ENCODE measurements at regions not wholly inside any gene's neighbourhood (a gene's known extent, or its start where the extent isn't known, plus 50 kb on each side); places are given as distances from the start of the nearest gene placed in this dataset.
"Not testable (repeated sequence)": the region's sequence is repeated elsewhere in the genome, so short reads cannot be mapped to it uniquely, and the experiment has no call there.

DNA sequence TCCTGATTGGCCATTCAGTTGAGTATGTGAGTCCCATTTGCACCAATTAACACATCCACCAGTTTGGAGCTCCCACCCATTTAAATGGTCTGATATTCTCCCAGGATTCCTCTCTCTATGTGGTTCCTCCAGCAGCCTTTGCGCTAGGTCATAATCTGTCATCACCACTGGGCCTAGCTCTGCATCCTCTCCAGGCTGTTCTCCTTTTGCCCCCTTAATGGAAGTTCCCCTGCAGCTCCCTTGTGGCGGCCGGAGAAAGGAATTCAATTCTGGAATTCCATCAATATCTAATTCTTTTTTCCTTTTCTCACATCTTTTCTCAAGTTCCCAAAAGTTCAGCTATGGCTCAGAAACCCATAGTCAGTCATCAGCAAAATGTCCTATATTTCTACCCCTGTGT is 2184.4 kb upstream of the AGA start:
- DNase-seq = no peak

DNA sequence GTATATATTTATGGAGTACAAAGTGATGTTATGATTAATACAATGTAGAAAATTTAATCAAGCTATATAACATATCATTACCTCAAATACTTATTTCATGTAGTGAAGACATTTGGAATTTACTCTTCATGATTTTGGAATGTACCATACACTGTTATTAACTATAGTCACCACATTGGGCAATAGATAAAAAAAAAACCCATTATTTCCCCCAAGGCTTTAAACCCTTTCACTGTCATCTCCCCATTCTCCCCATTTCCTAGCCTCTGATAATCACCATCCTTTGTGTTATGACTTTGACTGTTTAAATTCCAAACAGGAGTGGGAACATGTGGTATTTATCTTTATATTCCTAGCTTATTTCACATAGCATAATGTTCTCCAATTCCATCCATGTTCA is 2189.1 kb upstream of the AGA start:
- DNase-seq = no peak

DNA sequence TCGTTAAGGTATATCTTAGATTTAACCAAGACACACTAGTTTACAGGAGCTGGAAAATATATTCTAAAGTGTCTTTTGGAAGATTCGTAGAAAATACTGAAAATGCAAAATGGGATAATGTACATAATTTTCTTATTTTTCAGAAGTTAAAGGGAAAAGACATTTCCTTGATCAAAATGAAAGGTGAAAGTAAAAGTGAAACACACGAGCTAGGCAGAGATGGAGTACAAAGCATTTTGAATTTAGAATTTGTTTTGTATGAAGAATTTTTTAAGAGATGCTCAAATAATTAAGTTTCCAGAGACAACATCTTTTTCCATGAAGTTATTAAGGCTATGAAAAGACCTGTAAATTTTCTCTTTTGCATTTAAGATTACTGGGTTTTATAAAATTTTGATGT is 2192.6 kb upstream of the AGA start:
- no peak for DNase-seq

DNA sequence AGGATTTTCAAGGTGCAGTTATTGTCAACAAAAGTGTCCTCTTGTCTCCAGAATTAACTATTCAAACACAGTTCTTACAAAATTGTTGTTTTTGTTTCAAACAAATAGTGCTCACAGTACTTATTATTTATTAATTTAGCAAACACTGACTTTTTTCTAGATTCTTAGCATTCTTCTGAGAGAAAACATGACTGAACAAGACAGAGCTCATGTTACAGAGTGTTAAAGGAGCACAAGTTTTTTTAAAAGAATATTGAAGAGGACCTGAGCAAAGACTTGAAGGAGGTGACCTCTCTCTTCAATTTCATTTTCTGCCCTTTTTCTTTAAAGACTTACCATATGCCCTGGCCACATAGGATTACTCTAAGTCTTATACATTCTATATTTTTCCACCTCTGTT is 2220.3 kb upstream of the AGA start:
- no peak for DNase-seq

DNA sequence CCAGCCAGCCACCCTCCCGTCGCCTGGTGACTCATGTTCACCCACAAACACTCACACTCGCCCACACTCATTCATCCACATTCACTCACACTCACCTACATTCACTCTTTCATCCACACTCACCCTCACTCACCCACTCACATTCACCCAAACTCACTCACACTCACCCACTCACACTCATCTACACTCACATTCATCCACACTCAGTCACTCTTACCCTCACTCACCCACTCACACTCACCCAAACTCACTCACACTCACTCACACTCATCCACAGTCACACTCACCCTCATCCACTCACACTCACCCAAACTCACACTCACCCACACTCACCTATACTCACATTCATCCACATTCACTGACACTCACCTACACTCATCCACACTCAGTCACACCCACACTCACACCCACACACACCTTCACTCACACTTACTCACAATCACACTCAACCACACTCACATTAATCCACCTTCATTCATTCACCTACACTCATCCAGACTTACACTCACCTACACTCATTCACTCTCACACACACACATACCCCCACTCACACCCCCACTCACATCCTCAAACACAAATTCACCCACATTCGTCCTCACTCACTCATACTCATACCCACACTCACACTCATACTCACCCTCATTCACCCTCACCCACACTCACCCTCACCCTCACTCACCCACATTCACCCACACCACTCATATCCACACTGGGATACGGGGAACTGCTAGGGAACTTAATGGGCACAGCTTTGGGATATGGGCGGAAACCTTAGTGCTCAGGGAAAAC is 2221.6 kb upstream of the AGA start:
- DNase-seq = no peak

DNA sequence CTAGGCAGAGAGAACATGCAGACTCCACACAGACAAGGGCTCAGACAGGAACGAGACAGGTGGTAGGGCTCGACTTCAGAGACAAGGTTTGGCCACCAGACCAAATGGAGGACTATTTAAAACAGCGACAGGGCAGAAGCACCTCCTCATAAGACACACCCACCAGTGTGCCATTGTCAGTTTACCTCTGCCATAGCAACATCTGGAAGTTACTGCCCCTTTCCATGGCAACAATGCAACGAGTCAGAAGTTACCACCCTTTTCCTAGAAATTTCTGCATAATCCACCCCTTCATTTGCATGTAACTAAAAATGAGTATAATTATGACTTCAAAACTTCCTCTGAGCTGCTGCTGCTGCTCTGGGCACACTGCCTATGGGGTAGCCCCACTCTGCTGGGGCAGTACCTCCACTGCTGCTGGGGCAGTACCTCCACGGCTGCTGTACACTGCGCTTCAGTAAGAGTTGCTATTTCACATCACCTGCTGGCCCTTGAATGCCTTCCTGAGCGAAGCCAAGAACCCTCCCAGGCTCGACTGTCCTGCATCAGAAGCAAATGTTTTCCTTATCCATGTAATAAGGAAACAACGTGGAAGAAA is 2222.3 kb upstream of the AGA start:
- no peak for DNase-seq

DNA sequence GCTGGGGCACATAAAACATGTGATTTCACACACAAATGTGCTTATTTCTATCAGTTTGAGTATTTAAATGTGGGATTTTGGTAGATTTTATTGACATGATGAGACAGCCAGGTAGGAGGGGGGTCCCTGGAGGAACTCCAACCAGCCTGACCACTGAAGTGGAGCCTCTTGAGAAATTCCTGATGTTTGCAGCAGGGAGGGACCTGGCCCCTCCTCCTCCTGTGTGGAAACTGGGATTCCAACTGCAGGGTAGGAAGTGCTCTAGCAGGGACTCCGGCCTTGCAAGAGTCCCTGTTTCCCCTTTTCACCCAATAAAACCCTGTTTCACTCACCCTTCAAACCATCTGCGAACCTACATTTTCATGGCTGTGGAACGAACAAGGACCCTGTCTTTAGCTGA is 2224.0 kb upstream of the AGA start:
- no peak for DNase-seq

DNA sequence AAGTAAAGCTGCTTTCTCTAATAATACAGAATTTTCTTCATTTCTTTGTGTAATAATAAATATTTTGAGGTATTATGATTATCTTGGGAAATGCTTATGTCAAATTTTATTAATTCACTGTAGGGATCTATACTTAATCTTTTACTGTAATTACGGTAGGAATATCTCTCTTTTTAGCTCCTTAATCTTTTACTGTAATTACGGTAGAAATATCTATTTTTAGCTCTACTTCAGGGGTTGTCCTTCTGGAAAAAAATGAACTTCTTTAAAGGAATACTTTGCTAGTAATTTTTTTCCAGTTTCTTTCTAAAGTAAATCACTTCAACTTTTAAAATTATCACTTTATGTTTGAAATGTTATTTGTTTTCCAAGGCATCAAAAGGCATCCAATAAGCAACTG is 2229.4 kb upstream of the AGA start:
- DNase-seq = no peak

DNA sequence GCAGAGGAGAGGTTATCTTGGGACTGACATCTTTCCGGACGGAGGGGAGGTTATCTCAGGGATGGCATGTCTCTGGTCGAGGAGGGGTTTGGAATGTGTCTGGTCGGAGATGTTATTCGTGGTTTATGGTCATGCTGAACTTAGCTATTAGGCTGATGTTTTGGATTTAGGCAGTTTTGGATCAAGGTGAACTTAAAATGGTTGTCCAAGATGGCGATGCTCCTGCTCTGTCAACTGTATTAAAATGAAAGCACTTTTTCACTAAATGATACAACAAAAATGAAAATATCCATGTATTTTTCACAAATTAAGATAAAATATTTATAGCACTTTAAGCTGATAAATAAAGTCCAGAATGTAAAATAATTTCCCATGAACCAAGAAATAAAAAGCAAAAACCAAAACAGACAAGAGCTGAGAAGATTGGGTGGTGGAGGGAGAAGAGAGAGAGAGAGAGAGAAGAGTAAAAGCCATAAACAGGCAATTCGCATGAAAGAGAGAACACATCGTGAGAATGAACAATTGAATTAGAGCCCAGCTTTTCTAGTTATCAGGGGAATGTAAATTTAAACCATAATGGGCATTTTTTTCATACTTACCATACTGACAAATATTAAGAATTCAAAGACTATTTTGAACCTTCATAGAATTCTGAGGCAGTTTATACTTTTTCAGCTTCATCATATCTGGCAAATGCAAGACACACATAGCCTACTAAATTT is 2236.0 kb upstream of the AGA start:
- no peak for DNase-seq

DNA sequence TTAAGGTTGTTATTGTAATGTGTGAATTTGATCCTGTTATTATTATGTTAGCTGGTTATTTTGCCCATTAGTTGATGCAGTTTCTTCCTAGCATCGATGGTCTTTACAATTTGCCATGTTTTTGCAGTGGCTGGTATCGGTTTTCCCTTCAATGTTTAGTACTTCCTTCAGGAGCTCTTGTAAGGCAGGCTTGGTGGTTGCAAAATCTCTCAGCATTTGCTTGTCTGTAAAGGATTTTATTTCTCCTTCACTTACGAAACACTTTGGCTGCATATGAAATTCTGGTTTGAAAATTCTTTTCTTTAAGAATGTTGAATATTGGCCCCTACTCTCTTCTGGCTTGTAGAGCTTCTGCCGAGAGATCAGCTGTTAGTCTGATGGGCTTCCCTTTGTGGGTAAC is 2241.4 kb upstream of the AGA start:
- DNase-seq = not testable (repeated sequence)

DNA sequence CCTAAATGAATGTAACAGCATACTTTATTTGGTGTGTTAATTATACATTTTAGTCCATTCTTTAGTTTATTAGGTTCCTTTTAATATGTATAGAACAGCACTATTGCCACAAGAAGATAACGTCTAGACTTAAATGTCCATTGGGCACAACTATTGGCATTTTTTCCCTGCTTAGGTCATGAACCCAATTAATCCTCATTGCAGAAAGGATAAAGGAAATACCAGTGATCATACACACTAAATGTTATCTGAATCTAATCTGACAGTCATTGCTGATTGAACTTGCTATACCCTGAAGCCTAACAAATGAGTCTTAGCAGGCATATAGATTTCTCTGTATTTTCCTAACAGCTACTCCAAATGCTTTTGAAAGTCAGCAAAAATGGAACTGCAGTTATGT is 2250.0 kb upstream of the AGA start:
- no peak for DNase-seq

DNA sequence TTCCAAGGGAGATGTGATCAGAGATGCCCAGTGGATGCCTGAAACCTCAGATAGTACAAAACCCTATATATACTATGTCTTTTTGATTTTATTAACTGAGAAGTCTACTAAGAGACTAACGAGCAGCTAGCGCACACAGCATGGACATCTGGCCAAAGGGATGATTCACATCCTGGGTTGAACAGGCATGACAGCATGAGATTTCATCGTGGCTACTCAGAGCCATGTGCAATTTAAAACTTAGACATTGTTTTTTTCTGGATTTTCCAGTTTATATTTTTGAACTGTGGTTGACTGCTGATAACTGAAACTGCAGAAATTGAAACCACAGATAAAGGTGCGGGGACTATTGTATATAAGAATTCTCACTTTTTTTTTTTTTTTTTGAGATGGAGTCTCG is 2252.9 kb upstream of the AGA start:
- DNase-seq = no peak

DNA sequence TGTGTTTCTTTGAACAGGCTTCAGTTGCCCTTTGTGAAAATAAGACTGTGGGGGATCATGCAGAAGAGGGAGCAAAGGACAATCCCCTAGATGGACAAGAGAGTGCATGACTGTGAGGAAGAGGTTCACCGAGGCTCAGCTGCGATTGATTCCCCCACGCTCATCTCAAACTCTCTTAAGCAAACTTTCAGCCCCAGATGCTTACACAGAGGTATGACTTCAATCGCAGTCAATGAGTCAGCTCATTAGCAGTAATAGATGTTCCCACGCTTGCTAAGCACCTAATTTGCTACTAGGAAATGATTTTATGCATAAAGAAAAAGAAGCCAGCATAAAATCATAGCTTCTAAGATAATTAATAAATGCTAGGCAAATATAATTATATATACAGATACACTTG is 2256.1 kb upstream of the AGA start:
- DNase-seq = no peak

DNA sequence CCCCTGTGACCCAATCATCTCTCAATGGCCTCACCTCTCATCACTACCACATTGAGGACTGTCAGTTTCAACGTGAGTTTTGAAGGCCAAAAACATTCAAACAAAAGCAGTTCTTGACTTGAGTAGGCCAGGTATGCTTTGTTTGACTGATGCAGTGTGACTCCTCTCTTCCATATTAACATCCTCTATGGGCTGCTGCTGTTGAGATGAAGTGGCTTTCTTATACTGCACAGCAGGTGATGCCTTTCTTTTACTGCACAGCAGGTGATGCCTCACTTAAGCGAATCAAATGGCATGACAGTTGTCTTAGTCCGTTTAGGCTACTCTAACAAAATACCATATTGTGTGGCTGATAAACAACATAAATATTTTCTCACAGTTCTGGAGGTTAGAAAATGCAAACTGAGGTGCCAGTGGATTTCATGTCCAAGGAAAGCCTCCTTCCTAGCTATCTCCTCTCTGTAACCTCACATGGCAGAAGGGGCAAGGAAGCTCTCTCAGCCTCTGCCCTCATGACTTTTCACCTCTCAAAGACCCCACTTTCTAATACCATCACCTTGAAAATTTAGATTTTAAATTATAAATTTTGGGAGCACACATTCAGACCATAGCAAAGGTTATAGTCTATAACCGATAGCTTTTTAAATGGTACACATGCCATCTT is 2267.9 kb upstream of the AGA start:
- DNase-seq = no peak

DNA sequence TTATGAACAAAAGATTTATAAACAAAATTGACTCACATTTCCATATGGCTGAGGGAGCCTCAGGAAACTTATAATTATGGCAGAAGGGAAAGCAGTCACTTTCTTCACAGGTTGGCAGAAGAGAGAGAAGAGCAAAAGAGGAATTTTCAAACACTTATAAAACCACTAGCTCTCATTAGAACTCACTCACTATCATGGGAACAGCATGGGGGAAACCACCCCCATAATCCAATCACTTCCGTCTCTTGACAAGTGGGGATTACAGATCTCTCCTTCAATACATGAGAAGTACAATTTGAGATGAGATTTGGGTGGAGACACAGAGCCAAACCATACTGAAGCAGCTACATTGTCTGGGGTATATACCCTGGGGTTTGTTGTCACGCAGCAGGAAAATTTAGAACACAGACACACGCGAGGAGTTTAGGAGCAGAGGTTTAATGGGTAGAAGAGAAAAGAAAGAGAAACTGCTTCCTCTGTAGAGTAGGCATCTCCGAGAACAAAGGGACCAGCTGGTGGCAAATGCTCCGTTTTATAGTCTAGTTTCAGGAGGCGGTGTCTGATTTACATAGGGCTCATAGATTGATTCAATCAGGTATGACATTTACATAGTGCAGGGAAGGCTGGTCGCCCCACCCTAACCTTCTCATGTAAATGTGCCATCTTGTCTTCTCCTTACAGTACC is 2277.7 kb upstream of the AGA start:
- DNase-seq = no peak

DNA sequence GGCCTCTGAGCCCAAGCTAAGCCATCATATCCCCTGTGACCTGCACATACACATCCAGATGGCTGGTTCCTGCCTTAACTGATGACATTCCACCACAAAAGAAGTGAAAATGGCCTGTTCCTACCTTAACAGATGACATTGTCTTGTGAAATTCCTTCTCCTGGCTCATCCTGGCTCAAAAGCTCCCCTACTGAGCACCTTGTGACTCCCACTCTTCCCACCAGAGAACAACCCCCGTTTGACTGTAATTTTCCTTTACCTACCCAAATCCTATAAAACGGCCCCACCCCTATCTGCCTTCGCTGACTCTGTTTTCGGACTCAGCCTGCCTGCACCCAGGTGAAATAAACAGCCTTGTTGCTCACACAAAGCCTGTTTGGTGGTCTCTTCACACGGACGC is 2284.3 kb upstream of the AGA start:
- DNase-seq = not testable (repeated sequence)

DNA sequence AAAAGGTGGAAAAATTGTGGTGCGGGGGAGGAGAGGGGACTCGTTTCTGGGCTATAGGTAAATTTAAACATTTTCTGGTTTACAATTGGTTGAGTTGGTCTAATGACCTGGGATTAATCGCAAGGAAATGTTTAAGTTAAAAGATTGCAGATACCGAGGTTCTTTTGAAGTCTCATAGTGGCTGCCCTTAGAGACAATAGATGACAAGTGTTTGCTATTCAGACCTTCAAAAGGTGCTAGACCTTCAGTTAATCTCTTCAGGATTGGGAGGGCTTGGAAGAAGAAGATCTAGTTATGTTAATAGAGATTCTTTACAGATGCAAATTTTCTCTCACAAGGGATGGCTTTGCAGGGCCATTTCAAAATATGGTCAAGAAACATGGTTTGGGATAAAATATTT is 2286.1 kb upstream of the AGA start:
- DNase-seq = no peak

DNA sequence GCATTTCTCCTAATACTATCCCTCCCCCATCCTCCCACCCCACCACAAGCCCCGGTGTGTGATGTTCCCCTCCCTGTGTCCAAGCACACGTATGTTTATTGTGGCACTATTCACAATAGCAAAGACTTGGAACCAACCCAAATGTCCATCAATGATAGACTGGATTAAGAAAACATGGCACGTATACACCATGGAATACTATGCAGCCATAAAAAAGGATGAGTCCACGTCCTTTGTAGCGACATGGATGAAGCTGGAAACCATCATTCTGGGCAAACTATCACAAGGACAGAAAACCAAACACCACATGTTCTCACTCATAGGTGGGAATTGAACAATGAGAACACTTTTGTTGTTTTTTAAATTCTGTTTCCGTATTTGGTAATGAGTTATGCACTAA is 2294.6 kb upstream of the AGA start:
- not testable (repeated sequence) for DNase-seq

DNA sequence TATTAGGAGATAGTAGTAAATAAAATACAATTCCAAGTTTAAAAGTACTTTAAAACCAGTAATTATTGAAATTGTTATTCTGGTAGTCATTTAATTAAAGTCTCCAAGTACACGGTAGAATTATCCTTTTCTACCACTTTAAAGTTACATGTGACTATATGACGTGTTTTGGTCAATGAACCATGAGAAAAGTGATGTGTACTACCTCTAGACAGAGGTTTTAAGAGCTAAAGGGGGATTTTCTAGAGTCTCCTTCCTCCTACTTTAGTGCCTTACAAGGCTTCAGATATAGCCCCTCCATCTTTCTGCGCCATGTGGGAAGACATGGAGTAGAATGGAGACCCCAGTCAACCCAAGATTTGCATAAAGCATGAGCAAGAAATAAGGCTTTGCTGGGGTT is 2296.6 kb upstream of the AGA start:
- no peak for DNase-seq

DNA sequence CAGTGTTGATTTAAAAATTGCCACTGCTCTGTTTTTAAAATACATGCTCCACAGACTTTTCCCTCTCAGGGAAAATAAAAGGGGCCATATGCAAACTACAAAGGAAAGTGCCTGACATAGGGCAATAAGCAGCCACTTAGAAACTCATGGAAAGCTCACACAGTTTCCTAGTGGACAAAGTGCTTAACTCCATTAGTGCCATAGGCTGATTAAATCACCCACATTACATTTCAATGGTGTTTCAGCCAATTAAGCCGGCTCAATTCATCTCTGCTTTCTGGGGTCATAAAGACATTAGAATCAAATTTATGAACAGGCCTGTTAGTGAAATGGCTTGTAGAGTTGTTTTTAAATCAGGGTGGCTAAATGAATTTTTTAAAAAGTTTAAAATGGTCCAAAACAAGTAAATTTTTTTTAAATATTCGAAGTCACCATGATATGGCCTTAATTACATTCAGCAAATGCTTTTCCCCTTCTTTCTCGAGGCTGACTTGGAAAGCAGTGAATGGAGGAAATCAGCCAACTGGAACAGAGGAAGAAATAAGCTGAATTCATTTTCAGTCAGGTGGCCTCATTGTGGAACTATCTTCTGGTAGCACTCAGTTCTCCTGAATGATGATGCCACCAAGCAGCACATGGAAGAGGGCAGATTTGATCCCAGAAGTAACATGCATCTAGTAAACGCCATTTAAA is 2305.1 kb upstream of the AGA start:
- no peak for DNase-seq

DNA sequence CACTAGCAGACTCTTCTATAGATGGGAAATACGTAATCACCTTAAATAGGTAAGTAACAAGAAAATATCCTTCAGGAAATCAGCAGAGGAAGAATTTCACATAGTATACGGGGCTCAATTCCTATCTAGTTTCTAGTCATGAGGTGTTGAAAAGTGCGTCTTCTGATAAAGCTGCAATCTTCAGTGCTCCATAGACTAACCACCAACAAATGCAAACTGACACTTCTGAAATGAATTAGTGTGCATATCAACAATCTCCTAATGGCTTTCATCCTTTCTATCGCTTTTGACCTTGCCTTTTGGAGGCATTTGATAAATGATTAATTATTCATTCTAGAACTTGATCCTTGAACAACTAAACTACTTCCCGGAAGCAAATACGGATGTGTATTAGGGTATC is 2306.6 kb upstream of the AGA start:
- DNase-seq = no peak

DNA sequence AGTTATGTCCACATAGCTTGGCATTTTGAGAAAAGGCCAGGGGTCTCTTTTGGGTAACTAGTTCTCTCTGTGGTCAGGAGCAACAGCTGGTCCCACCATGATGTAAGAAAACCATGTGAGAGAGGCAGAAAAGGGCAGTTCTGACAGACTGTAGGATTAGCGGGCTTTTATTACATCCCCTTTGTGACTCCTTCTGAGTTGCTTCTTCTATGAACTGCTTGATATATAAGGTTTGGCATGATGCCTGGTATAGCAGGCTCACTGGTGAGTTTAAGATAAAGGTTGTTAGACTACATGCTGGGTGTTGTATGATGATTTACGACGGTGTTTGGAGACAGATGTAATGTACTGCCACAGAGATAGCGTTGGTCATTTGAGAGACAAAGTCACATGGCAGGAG is 2308.1 kb upstream of the AGA start:
- DNase-seq = no peak

DNA sequence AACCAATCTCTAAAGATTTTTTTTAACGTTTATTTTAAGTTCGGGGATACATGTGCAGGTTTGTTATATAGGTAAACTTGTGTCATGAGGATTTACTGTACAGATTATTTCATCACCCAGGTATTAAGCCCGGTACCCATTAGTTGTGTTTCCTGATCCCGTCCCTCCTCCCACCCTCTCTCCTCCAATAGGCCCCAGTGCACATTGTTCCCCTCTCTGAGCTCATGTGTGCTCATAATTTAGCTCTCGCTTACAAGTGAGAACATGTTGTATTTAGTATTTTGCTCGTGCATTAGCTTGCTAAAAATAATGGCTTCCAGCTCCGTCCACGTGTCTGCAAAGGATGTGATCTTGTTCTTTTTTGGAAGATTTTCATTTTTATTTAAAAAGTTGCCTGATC is 2309.4 kb upstream of the AGA start:
- DNase-seq = no peak

Measured in activated CD4-positive, alpha-beta T cell treated with anti-CD3 and anti-CD28 coated beads for 1 hour (primary cell).